Omental fat pad (tissue), 3 donors: ENCODE measurements at regions not wholly inside any gene's neighbourhood (a gene's known extent, or its start where the extent isn't known, plus 50 kb on each side); places are given as distances from the start of the nearest gene placed in this dataset.

Experiments used
- ATAC-seq: fragments of 150-250 bp; one replicate; pipeline ENCODE4 v1.9.1; 2016; ENCODE audit warnings: mild to moderate bottlenecking, moderate library complexity; ENCODE audit not compliant: low FRiP score
- DNase-seq: peaks from one replicate; pipeline ENCODE4 v3.0.0-alpha.2; 2019; ENCODE audit warnings: low spot score
- TF ChIP-seq, protein P1 (sequence below), 3 donors: fragments of 450-650 bp; IDR thresholded peaks; one replicate each; pipeline ENCODE4 v1.5.1; 2016 to 2017; ENCODE audit warnings: antibody characterized with exemption in 3 of 3, mild to moderate bottlenecking in 3 of 3, moderate library complexity in 2 of 3

DNA sequence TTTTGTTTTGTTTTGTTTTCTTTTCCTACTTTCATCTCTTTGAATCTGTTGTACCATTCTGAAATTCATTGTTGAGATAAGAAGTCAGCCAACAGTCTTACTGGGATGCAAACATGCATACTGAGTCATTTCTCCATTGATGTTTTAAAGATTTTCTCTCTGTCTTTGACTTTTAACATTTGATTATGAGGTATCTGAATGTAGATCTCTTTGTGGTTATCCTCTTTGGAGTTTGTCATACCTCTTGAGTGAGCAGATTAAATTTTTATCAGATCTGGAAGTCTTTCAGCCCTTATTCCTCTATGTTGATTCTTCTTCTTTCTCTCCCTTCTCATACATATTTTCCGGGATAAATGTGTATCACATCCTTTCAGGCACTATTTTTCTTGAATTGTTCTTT, 406.9 kb upstream of the NCAM2 start:
- no peak for ATAC-seq
- TF ChIP-seq, protein P1, sequence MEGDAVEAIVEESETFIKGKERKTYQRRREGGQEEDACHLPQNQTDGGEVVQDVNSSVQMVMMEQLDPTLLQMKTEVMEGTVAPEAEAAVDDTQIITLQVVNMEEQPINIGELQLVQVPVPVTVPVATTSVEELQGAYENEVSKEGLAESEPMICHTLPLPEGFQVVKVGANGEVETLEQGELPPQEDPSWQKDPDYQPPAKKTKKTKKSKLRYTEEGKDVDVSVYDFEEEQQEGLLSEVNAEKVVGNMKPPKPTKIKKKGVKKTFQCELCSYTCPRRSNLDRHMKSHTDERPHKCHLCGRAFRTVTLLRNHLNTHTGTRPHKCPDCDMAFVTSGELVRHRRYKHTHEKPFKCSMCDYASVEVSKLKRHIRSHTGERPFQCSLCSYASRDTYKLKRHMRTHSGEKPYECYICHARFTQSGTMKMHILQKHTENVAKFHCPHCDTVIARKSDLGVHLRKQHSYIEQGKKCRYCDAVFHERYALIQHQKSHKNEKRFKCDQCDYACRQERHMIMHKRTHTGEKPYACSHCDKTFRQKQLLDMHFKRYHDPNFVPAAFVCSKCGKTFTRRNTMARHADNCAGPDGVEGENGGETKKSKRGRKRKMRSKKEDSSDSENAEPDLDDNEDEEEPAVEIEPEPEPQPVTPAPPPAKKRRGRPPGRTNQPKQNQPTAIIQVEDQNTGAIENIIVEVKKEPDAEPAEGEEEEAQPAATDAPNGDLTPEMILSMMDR (IDR thresholded peaks at IDR 0.05), result no peak

DNA sequence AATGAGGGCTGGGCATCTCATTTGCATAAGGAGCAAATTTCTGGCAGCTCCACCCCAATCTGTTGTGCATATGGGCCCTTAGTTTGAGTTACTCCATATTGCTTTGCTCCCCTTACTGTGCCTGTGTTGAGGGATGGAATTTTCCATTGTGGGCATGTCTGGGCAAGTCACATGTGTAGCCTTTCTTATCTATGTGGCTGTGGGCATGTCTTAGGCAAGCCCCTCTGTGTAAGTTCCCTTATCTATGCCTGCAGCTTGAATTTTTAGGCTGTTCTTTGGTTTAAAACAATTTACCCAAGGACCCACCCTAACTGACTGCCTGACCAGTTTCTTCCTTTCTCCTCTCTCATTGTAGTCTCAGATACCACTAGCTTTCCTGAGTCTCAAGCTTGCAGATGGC, 405.7 kb upstream of the NCAM2 start:
- TF ChIP-seq, protein P1 (IDR thresholded peaks at IDR 0.05), result no peak
- ATAC-seq, result no peak

More for the DNA sequence above, 406.9 kb upstream of the NCAM2 start:
- no peak for DNase-seq

DNA sequence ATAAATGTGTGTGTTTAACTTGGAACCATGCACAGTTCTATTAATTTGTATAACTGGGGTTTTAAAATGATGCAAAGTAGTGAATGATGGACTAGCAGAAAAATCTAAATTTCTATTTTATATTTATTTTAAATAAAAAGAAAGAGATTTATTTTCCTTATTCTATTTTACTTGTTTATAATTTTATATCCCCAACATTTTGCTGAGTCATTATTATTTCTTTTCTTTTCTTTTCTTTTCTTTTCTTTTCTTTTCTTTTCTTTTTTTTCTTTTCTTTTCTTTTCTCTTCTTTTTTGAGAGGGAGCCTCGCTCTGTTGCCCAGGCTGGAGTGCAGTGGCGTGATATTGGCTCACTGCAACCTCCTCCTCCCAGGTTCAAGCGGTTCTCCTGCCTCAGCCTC, 395.0 kb upstream of the NCAM2 start:
- TF ChIP-seq, protein P1 (IDR thresholded peaks at IDR 0.05), result no peak
- no peak for DNase-seq
- no peak for ATAC-seq

More for the DNA sequence above, 405.7 kb upstream of the NCAM2 start:
- no peak for DNase-seq

DNA sequence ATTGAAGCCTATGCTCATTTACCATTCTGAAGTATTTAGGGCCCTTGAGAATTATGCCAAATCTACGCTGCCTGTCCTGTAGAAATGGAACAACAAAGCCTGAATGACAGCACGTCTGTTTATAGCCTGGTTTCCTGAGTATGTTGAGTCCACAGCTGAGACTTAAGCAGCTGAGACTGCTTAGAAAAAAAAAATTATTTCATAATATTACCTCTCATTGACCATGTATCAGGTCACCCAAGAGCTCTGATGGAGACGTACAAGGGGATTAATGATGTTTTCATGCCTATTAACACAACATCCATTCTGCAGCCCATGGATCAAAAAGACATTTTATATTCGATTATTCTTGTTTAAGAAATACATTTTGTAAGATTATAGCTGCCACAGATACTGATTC, 387.2 kb upstream of the NCAM2 start:
- TF ChIP-seq, protein P1 (IDR thresholded peaks at IDR 0.05), result no peak
- ATAC-seq (no peak), DNase-seq (no peak)

DNA sequence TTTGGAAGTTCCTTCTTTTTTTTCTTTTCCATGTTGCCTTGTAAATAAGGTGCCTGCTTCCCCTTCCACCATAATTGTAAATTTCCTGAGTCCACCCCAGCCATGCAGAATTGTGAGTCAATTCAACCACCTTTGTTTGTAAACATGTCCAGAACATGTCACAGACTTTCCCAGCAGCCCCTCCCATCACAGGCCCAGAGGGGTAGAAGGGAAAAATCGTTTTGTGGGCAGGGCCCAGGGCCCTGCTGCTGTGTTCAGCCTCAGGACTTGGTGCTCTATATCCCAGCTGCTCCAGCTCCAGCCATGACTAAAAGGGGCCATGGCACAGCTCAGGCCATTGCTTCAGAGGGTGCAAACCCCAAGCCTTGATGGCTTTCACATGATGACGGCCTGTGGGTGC, 384.6 kb upstream of the NCAM2 start:
- no peak for ATAC-seq
- DNase-seq, result no peak
- TF ChIP-seq, protein P1 (IDR thresholded peaks at IDR 0.05), result no peak

DNA sequence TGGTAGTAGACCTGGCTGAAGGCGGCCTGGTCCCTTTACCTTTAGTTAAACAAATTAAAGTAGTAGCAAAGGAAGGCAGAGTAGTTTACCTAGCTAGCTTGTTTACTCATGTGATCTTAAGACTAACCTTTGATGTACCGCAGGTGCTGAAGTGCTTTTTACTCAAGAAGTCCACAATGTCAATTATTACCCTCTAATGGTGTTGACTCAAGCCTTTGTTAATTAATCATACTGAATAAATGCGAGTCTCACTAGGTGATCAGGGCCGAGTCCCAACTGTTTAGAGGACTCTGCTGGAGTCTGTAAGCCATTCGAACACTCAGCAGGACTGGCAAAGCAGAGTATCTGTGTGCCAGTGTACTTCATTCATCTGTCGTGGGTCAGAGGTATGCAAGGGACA, 381.1 kb upstream of the NCAM2 start:
- no peak for DNase-seq
- ATAC-seq, result no peak
- TF ChIP-seq, protein P1 (IDR thresholded peaks at IDR 0.05), result no peak

DNA sequence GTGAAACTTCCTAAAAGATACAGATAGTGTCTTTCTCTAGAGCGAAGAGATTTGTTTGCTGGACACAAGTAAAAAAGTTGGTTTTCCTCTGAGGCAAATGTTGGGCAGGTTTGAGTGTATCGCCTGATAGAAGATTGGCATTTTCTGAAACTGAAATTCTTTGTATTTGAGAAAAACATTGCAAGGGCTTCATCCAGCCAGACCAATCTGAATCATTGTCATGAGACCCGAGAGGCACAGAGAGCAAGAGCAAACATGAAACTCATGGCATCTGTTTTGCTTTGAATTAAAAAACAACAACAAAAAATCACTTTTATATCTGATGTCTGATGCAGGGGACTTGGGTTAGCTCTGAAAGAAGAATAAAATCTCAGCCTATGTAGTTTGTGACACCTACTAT, 379.3 kb upstream of the NCAM2 start:
- no peak for DNase-seq
- no peak for ATAC-seq
- TF ChIP-seq, protein P1 (IDR thresholded peaks at IDR 0.05), result no peak
